ENCODE measurements at regions not wholly inside any gene's neighbourhood (a gene's known extent, or its start where the extent isn't known, plus 50 kb on each side); places are given as distances from the start of the nearest gene placed in this dataset.

- in situ Hi-C loops (cut with MboI; ENCODE audit: low sequenced_read_pairs): no loop called here
These were observed 416.8 kb downstream of the NPHP4 start for GRCh38 chr1:5575396-5575940.

DNA sequence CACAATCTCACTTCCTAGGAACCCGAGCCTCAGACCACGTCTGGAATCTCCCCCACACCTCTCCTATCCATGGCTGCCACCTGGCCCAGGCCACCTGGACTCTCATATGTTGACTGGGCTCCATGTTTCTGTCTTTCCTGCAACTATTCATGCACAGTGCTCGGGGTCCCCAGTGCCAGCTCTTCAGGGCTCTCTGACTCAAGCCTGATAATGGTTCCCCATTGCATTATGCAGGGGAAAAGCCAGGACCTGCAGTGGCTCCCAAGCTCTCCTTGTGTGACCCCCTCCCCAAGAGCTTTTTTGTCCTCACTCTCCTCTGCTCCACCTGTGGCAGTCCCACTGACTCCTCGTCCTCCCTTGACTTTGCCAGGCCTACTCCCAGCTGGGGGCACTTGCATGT lies 417.6 kb downstream of the NPHP4 start:
- in situ Hi-C loops (cut with MboI; ENCODE audit: low sequenced_read_pairs): no loop called here

DNA sequence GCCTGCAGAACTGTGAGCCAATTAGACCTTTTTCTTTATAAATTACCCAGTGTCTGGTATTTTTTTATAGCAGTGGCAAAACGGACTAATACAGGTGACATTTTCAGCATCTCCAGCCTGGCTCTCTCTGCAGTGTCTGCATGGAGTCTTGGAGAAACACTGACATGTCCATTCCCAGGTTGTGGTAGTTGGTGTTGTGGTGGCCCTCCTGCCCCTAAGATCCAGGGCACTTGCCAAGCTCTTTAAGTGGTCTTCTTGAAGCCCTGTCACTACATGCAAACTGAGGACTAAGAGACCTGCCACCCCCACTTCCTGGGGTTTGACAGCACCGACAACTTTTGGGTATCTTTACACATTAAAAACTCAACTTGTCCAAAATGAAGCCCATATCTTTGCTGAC lies 419.4 kb downstream of the NPHP4 start:
- in situ Hi-C loops (cut with MboI; ENCODE audit: low sequenced_read_pairs): no loop called here

- in situ Hi-C loops (cut with MboI; ENCODE audit: low sequenced_read_pairs): no loop called here
These were observed 420.3 kb downstream of the NPHP4 start for GRCh38 chr1:5571861-5572401.

DNA sequence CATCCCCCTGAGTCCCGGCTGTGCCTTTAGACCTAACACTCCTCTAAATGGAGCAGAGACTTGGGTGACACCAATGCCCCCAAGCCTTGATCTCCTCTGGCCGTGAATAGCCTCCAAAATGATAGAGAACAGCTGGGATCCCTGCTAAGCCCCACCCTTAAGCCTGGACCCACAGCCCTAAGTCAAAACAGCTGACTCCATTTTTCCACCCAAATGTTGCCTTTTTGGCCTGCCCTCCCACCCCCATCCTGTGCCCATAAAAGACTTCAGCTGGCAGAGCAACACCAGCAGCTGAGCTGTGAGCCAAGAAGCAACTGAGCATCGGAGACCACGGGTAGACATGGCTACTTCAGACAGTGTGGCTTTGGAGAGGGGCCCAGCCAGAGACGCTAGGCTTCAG lies 420.8 kb downstream of the NPHP4 start:
- in situ Hi-C loops (cut with MboI; ENCODE audit: low sequenced_read_pairs): no loop called here

- in situ Hi-C loops (cut with MboI; ENCODE audit: low sequenced_read_pairs): no loop called here
These were observed 421.3 kb downstream of the NPHP4 start for GRCh38 chr1:5570931-5571330.

GRCh38 chr1:5568321-5568720 lies 423.9 kb downstream of the NPHP4 start:
- in situ Hi-C loops (cut with MboI; ENCODE audit: low sequenced_read_pairs): no loop called here

GRCh38 chr1:5567839-5568238 lies 424.4 kb downstream of the NPHP4 start:
- in situ Hi-C loops (cut with MboI; ENCODE audit: low sequenced_read_pairs): no loop called here

GRCh38 chr1:5566924-5567323 lies 425.3 kb downstream of the NPHP4 start:
- in situ Hi-C loops (cut with MboI; ENCODE audit: low sequenced_read_pairs): no loop called here

- in situ Hi-C loops (cut with MboI; ENCODE audit: low sequenced_read_pairs): no loop called here
These were observed 426.7 kb downstream of the NPHP4 start for GRCh38 chr1:5565281-5566125.

- in situ Hi-C loops (cut with MboI; ENCODE audit: low sequenced_read_pairs): no loop called here
These were observed 427.5 kb downstream of the NPHP4 start for GRCh38 chr1:5564578-5565257.

DNA sequence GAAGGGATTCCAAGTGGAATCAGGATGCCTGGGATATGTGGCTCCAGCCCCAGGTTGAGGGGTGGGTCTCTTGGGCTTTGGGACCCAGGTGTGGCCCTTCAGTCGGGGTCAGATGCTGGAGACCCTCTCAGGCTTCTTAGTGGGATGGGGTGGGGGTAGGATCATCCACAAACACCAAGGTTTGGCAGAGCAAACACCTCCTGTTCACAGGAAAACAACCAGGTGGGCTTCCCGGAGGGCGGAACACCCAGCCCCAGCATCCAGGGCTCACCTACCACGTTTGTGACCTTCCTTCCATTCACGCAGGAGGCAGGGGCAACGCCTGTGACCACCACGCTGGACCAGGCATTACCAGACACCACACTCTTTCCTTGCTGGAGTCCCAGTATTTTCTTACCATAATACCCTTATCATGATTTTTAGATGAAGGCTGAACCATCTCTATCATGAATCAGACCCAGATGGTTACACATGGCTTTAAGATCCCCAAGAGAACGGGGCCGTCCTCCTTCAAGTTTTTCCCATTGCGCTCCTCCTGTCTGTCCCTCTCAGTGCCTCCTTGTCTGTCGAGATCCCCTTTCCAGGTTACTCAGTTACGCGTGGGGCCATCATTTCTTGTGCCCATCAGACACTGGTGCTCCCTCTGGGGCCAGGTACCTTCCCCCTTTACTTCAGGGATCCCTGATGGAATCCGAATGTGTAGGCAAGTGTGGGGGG lies 428.2 kb downstream of the NPHP4 start:
- in situ Hi-C loops (cut with MboI; ENCODE audit: low sequenced_read_pairs): no loop called here

DNA sequence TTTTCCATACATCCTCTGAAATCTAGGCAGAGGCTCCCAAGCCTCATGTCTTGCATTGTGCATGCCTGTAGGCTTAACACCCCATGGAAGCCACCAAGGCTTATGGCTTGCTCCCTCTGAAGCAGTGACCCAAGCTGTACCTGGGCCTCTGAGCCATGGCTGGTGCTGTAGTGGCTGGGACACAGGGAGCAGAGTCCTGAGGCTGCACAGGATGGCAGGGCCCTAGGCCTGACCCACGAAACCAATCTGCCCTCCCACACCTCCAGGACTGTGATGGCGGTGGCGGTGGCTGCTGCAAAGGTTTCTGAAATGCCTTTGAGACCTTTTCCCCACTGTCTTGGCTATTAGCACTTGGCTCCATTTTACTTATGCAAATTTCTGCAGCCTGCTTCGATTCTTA lies 429.5 kb downstream of the NPHP4 start:
- in situ Hi-C loops (cut with MboI; ENCODE audit: low sequenced_read_pairs): no loop called here

GRCh38 chr1:5562331-5562730 lies 429.9 kb downstream of the NPHP4 start:
- in situ Hi-C loops (cut with MboI; ENCODE audit: low sequenced_read_pairs): no loop called here

DNA sequence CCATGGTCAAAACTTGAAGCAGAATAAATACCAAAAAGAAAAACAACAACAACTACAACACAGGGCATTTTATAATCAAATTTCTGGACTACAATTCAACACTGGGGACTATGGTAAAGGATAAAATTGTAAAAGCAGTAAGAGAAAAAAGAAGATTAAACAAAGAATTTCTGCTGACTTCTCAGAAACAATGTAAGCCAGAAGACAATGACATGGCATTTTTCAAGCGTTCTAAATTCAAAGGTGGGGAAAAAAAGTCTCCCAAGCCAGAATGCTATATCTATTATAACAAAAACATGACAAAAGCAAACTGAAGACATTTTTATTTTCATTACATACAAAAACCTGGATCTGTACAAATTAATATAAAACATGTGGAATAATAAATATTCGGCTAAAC lies 433.1 kb downstream of the NPHP4 start:
- in situ Hi-C loops (cut with MboI; ENCODE audit: low sequenced_read_pairs): no loop called here

GRCh38 chr1:5555853-5556252 lies 436.4 kb downstream of the NPHP4 start:
- in situ Hi-C loops (cut with MboI; ENCODE audit: low sequenced_read_pairs): no loop called here

- in situ Hi-C loops (cut with MboI; ENCODE audit: low sequenced_read_pairs): no loop called here
These were observed 437.4 kb downstream of the NPHP4 start for GRCh38 chr1:5554784-5555183.

- in situ Hi-C loops (cut with MboI; ENCODE audit: low sequenced_read_pairs): no loop called here
These were observed 438.1 kb downstream of the NPHP4 start for GRCh38 chr1:5554111-5554510.

DNA sequence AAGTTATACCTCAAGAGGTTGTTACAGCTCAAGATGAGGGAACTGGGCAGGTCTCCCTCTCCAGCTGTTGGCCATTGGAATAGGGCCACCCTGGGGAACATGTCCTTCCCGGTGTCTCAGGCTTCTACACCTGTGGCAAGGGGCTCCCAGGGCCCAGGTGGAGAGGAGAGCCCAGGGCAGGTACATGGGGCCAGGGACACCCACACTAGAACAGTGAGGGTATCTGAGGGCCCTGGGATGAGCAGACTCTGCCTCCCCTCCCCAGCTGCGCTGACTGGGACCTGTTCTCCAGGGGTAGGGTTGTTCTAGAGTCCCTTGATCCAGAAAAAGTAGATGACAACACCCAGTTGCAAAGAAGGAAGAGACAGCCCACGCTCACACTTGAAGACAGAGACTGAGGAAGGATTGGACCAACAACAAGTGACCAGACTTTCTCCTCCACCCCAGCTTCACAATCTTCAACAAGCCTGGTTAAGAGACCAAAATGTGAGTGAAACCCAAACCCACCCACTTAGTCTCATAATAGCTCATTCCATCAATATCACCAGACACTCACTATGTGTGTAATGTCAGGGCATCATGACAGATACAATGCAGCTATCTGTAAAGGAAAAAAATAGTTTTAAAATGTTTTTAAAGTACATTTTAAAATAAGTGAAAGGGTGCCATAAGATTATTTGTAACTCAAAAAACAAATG lies 439.3 kb downstream of the NPHP4 start:
- in situ Hi-C loops (cut with MboI; ENCODE audit: low sequenced_read_pairs): no loop called here

GRCh38 chr1:5551274-5551975 lies 440.8 kb downstream of the NPHP4 start:
- in situ Hi-C loops (cut with MboI; ENCODE audit: low sequenced_read_pairs): no loop called here
